ENCODE measurements at regions not wholly inside any gene's neighbourhood (a gene's known extent, or its start where the extent isn't known, plus 50 kb on each side); places are given as distances from the start of the nearest gene placed in this dataset.

DNA sequence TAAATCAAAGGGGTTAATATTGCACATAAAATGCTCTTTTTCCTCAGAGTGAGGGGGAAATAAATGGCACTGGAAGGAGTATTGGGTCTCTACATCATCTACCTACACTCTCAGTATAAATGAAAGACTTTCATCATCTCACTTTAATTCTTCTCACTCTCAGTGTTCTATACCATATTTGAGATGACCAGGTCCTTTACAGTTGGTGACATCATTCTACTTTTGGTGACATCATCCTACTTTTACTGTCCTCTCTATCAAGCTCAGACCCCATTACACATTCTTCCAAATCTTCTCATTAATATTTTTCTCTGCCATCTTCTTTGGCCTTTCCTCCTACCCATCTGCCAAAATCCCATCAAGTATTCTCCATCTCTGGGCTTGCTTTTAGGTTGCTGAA is 74.6 kb upstream of the TMEM106B start:
- DNase-seq = no peak

- DNase-seq = no peak
Observed at GRCh38 chr7:12137283-12137682, 73.8 kb upstream of the TMEM106B start.

- no peak for DNase-seq
Observed at GRCh38 chr7:12138421-12138820, 72.7 kb upstream of the TMEM106B start.

GRCh38 chr7:12139416-12139815 is 71.7 kb upstream of the TMEM106B start:
- no peak for DNase-seq

DNA sequence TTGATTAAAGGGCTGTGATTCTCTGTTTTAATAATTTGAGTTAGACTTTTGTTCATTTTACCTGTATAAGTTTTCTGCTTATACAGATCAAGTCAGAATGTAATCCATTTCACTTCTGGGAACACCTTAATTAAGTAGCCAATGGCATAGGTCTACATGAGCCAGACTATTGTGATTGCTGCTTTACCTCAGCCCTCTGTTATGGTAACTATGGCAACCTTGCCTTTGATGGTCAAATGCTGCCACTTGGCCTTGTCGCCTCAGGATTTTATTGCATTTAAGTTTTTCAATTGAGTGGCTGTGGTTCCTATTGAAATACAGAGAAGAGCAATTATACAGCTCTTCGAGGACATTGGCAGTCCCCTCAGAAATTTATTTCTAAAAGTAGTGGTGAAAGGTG is 64.3 kb upstream of the TMEM106B start:
- DNase-seq = no peak

- no peak for DNase-seq
Observed at GRCh38 chr7:12152196-12152918, 58.7 kb upstream of the TMEM106B start.

DNA sequence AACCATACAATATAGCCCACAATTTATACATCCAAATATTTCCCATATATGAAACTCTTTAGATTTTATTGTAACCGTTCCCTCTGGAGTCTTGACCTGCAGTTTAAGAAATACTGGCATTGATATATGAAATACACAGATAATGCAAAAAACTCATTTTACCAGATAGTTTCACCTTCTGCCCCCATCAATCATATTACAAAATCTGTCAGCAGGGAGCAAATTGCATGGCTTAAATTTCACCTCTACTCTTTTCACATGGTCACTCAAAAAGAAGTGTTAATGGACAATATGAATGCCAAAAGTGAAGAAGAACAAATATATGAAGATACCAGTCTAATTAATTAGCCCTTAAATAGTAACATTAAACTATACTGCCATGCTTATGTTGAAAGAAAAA is 57.0 kb upstream of the TMEM106B start:
- no peak for DNase-seq

GRCh38 chr7:12157517-12157916 is 53.6 kb upstream of the TMEM106B start:
- DNase-seq = no peak

- no peak for DNase-seq
Observed at GRCh38 chr7:12158334-12159060, 52.6 kb upstream of the TMEM106B start.

DNA sequence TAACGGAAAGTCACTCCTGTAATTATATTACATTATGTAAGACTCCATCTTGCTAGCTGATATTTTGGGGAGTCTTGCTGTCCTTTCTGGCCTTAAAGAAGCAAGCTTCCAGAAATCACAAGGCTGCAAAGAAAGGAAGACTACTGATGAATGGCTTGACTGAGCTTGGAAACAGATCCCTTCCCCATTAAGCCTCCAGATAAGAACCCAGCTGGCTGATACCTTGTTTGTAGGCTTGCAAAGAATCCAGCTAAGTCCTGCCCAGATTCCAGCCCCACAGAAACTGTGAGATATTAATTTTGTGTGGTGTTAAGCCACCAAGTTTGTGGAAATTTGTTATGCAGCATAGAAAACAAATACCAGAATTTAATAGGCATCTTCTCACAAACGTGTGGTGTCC is 49.9 kb upstream of the TMEM106B start:
- no peak for DNase-seq

All from NCI-H446 treated with DMSO at 0.1 percent for 48 hours (cell line).